RWPE1 (cell line): ENCODE measurements at regions not wholly inside any gene's neighbourhood (a gene's known extent, or its start where the extent isn't known, plus 50 kb on each side); places are given as distances from the start of the nearest gene placed in this dataset.

Experiments
- CTCF ChIA-PET: fragments of 350-600 bp; sonication (Branson Sonifier 250); formaldehyde crosslinking; extraction: SDS; loops from one replicate; lab custom pipeline; 2021; lab: Yijun Ruan, JAX
- POLR2A ChIA-PET: fragments of 400-600 bp; formaldehyde crosslinking; extraction: SDS; loops from one replicate; lab custom pipeline; 2020; ENCODE audit warnings: antibody characterized with exemption; ENCODE audit not compliant: low non-redundant PET; lab: Yijun Ruan, JAX
- DNase-seq: peaks from one replicate; pipeline ENCODE4 v3.0.0; 2012; ENCODE audit warnings: low spot score
- H3K27ac ChIP-seq: fragments of 450-650 bp; 2 replicates; pipeline ENCODE4 v1.5.1; 2017
- TF ChIP-seq, protein P1 (sequence below): fragments of 450-650 bp; conservative IDR thresholded peaks from 2 replicates; pipeline ENCODE4 v1.5.1; 2017; ENCODE audit warnings: low read depth, mild to moderate bottlenecking

DNA sequence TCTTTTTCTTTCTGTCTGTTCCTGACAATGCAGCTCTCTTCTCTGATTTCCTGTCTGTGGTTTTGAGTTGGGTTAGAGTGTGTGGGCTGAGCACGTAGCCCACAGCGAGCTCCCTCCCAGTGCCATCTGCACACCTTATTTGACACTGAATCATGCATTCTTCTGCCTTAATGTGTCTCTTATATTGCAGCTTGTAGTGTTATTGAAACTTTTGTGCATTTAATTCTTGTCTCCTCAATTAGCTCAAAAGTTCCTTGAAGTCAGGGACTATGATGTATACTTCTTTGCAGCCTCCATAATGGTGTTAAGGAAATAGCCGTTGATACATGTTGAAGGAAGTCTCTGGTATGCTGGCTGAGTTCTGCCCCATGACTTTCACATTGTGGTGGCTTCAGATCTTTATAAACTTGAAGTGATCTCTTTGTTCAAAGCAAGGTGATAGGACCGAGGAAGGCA lies 576.2 kb upstream of the CLINT1 start:
- POLR2A ChIA-PET: no interaction called here
- CTCF ChIA-PET: no interaction called here
- TF ChIP-seq, protein P1, sequence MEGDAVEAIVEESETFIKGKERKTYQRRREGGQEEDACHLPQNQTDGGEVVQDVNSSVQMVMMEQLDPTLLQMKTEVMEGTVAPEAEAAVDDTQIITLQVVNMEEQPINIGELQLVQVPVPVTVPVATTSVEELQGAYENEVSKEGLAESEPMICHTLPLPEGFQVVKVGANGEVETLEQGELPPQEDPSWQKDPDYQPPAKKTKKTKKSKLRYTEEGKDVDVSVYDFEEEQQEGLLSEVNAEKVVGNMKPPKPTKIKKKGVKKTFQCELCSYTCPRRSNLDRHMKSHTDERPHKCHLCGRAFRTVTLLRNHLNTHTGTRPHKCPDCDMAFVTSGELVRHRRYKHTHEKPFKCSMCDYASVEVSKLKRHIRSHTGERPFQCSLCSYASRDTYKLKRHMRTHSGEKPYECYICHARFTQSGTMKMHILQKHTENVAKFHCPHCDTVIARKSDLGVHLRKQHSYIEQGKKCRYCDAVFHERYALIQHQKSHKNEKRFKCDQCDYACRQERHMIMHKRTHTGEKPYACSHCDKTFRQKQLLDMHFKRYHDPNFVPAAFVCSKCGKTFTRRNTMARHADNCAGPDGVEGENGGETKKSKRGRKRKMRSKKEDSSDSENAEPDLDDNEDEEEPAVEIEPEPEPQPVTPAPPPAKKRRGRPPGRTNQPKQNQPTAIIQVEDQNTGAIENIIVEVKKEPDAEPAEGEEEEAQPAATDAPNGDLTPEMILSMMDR: no peak
- no peak for DNase-seq
- no peak overlapping the region for H3K27ac ChIP-seq

DNA sequence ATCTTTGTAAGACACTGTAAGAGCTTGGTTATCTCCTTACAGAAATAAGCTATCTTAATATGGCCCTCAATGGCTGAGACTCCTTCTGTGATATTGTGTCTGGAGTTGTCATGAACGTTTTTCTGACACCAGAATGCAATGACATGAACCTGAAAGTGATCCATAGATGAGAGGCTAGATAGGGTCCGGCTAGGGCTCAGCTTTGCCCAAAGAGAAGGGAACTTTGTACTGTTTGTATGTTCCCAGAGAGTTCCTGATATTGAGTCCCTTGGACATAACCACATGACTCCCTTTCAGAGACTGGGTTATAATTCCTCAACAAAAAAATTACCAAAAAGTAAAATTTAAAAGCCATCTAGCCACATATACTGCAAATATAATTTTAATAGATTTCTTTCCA lies 575.8 kb upstream of the CLINT1 start:
- no peak overlapping the region for H3K27ac ChIP-seq
- ChIA-PET CTCF (no interaction called here), POLR2A (no interaction called here)
- no peak for DNase-seq
- TF ChIP-seq, protein P1: no peak

DNA sequence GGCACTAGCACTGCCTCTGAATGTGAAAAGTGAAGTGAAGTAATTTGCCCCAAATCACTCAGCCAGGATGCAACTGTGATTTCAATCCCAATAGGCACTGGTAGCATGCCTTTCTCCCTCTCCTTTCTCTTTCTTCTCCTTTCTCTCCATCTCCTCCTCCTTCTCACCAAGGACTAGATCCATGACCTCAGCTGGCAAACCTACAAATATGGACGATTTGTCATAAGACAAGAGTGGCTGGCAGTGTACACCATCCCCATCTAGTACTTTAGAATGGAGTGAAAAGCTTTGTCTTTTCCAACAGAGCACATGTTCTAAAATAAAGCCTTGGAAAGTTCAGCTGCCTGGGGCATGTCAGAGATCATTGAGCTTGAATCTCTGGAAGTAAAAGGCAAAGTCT lies 574.7 kb upstream of the CLINT1 start:
- ChIA-PET POLR2A (no interaction called here), CTCF (no interaction called here)
- DNase-seq: no peak
- H3K27ac ChIP-seq: no peak overlapping the region
- TF ChIP-seq, protein P1: no peak

DNA sequence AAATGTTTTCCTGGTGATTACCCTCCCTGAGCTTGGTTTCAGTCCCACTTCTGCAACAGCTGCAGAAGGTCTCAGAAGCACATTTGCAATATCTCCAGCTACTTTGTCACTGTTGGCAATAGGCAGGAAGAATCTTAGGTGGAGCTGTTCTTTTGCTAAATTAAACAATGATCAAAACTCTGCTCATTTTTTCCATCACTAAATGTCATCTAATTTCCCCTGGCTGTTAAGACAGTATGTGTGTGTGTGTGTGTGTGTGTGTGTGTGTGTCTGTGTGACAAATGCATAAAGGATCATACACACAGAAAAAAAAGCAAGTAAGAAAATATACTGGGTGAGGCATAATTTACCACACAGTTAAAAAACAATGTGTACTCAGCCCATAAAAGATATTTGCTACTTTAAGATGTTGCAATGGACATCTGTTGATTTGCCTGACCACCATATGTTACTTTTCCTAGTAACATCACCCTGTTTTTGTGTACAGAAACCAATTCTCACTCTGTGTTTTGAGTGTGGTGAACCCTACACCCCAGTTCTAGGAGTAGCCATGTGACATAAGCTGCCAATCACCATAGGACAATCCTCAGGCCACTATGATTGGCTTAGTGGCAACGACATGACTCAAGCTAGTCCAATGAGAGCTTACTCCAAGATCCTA lies 572.6 kb upstream of the CLINT1 start:
- ChIA-PET POLR2A (no interaction called here), CTCF (no interaction called here)
- H3K27ac ChIP-seq: no peak overlapping the region
- TF ChIP-seq, protein P1: no peak
- no peak for DNase-seq

DNA sequence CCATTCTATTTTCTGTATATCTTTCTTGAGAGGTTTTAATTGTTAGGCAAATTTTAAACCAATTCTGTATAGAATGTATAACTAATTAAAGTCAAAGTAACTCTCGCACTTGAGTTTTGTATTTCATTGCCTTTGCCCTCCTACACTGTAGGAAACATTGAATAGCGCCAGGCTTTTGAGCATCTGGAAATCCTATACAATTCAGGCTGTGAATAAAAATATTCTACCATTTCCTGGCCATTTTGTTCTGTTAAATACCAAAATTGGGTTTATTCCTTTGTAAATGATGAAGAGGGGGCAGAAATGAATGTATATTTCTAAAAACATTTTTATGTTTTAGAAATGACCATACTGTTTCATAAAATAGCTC lies 571.8 kb upstream of the CLINT1 start:
- CTCF ChIA-PET: no interaction called here
- POLR2A ChIA-PET: no interaction called here

DNA sequence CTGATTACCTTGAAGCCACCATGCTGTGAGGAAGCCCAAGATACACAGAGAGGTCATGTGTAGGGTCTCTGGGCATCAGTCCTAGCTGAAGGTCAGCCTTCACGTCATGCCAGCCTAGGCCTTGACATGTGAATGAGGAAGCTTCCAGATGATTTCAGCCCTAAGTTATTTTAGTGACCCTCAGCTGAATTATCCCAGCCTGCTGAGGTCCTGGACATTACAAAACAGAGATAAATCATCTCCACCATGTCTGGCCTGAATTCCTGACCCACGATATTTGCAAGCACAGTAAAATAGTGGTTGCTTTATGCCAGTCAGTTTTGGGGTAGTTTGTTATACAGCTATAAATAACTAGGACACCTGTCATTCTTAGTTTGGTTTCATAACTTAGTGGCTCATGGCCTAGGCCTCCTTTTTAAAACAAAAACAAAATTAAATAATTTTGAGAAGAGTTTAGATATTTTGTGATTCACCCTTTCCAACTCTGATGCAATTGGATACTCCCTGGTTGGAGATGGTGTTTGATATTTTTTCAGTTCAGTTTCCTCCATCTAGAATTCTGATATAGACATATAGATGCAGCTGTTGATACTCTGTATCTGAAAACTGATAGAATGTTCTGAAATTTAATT lies 571.3 kb upstream of the CLINT1 start:
- ChIA-PET CTCF (interaction anchor here (0.5 to 0.6 kb wide), 2 partner anchors 252 to 381 kb away, joined by 3 to 4 read pairs; no protein-coding TSS in a partner anchor), POLR2A (no interaction called here)
- H3K27ac ChIP-seq: no peak overlapping the region
- no peak for DNase-seq
- TF ChIP-seq, protein P1: no peak

More for the DNA sequence above, 571.8 kb upstream of the CLINT1 start:
- no peak for DNase-seq
- no peak overlapping the region for H3K27ac ChIP-seq
- TF ChIP-seq, protein P1: no peak
